Islet precursor cell (in vitro differentiated cells): ENCODE measurements at regions not wholly inside any gene's neighbourhood (a gene's known extent, or its start where the extent isn't known, plus 50 kb on each side); places are given as distances from the start of the nearest gene placed in this dataset.

Experiments
- DNase-seq: peaks from one replicate; pipeline ENCODE4 v3.0.0-alpha.2; 2018

- no peak for DNase-seq
These were observed 252.3 kb upstream of the ZP4 start for GRCh38 chr1:238143038-238143437.

- DNase-seq = no peak
These were observed 250.6 kb upstream of the ZP4 start for GRCh38 chr1:238141353-238141752.

- DNase-seq = no peak
These were observed 249.0 kb upstream of the ZP4 start for GRCh38 chr1:238139713-238140112.

- DNase-seq = no peak
These were observed 247.4 kb upstream of the ZP4 start for GRCh38 chr1:238138059-238138626.

GRCh38 chr1:238135708-238136664, 245.3 kb upstream of the ZP4 start:
- no peak for DNase-seq

GRCh38 chr1:238129677-238130076, 239.0 kb upstream of the ZP4 start:
- DNase-seq = no peak

- no peak for DNase-seq
These were observed 232.5 kb upstream of the ZP4 start for GRCh38 chr1:238123201-238123600.

GRCh38 chr1:238119861-238120260, 229.1 kb upstream of the ZP4 start:
- no peak for DNase-seq

GRCh38 chr1:238119060-238119459, 228.3 kb upstream of the ZP4 start:
- DNase-seq = no peak

- DNase-seq = no peak
These were observed 225.1 kb upstream of the ZP4 start for GRCh38 chr1:238115852-238116251.

GRCh38 chr1:238112952-238113621, 222.4 kb upstream of the ZP4 start:
- DNase-seq = no peak

GRCh38 chr1:238111516-238111915, 220.8 kb upstream of the ZP4 start:
- DNase-seq = no peak

- DNase-seq = no peak
These were observed 220.4 kb upstream of the ZP4 start for GRCh38 chr1:238111081-238111480.

- DNase-seq = no peak
These were observed 217.7 kb upstream of the ZP4 start for GRCh38 chr1:238108417-238108816.

GRCh38 chr1:238107322-238107721, 216.6 kb upstream of the ZP4 start:
- no peak for DNase-seq

- DNase-seq = no peak
These were observed 214.0 kb upstream of the ZP4 start for GRCh38 chr1:238104752-238105151.

- no peak for DNase-seq
These were observed 211.2 kb upstream of the ZP4 start for GRCh38 chr1:238101923-238102322.

- no peak for DNase-seq
These were observed 209.1 kb upstream of the ZP4 start for GRCh38 chr1:238099871-238100270.

GRCh38 chr1:238089615-238090014, 198.9 kb upstream of the ZP4 start:
- DNase-seq = no peak

- no peak for DNase-seq
These were observed 198.0 kb upstream of the ZP4 start for GRCh38 chr1:238088560-238089290.

- no peak for DNase-seq
These were observed 183.3 kb upstream of the ZP4 start for GRCh38 chr1:238073991-238074390.

- DNase-seq = no peak
These were observed 180.3 kb upstream of the ZP4 start for GRCh38 chr1:238071061-238071460.

GRCh38 chr1:238063454-238063853, 172.7 kb upstream of the ZP4 start:
- DNase-seq = no peak
